K562 (cell line): ENCODE measurements at regions not wholly inside any gene's neighbourhood (a gene's known extent, or its start where the extent isn't known, plus 50 kb on each side); places are given as distances from the start of the nearest gene placed in this dataset.

ENCODE experiments used
- ATAC-seq: fragments of 200-7000 bp; cut with Tn5 transposase; 3 replicates; pipeline ENCODE4 v1.9.1; 2020; ENCODE audit warnings: moderate library complexity
- BruUV-seq: library from RNA; stranded (reverse); fragments of 400-500 nt; replicated peaks from 2 replicates; lab custom pipeline; 2021; lab: Mats Ljungman, UMichigan
- CTCF ChIA-PET: fragments of 300-600 bp; formaldehyde crosslinking; extraction: SDS; loops from one replicate; lab custom pipeline; 2021; ENCODE audit warnings: low intra/inter-chr PET ratio; lab: Yijun Ruan, JAX
- POLR2A ChIA-PET: fragments of 300-600, 350-650 bp; sonication (Branson Sonifier 250); formaldehyde crosslinking; extraction: SDS; loops from one replicate; lab custom pipeline; 2021; ENCODE audit warnings: antibody characterized with exemption, inconsistent platforms; lab: Yijun Ruan, JAX
- DNase-seq, 4 experiments: peaks; one replicate each; pipeline versions ENCODE4 v3.0.0 to v3.0.0-alpha.2; 2011 to 2018; ENCODE audit warnings: low spot score in 3 of 4, mixed read lengths in 3 of 4; ENCODE audit errors: extremely low read depth in 1 of 4
- FAIRE-seq: peaks from 2 replicates; lab custom pipeline; 2011; peaks lifted over from hg19 to GRCh38; lab: Jason Lieb, UNC
- H2AFZ ChIP-seq: 2 replicates; pipeline ENCODE4 v1.6.0; 2011; ENCODE audit warnings: low read depth, low read length, control low read depth, inconsistent platforms
- H3K27ac ChIP-seq: fragments of 200-600 bp; 3 replicates; pipeline ENCODE4 v1.8.0; 2011; ENCODE audit warnings: low read depth, mild to moderate bottlenecking, control low read depth, inconsistent platforms, low read length, moderate library complexity, mixed read lengths; ENCODE audit errors: extremely low read depth
- H3K27me3 ChIP-seq, 2 experiments: fragments of 300-600 bp in 1 of 2; 2 replicates in 1 of 2; 3 replicates in 1 of 2; pipeline versions ENCODE4 v1.6.0 to v1.8.0; 2011; ENCODE audit warnings: inconsistent platforms in 2 of 2, low read length in 2 of 2, mild to moderate bottlenecking in 1 of 2, mixed read lengths in 1 of 2, moderate library complexity in 1 of 2; ENCODE audit not compliant: control insufficient read depth in 2 of 2, insufficient read depth in 2 of 2
- H3K36me3 ChIP-seq: fragments of 300-600 bp; 3 replicates; pipeline ENCODE4 v1.8.0; 2011; ENCODE audit warnings: mild to moderate bottlenecking, low read length, inconsistent platforms; ENCODE audit not compliant: control insufficient read depth, insufficient read depth
- H3K4me1 ChIP-seq, 2 experiments: fragments of 200-600 bp in 1 of 2; replicated peaks in 1 of 2; 2 replicates in 1 of 2; 3 replicates in 1 of 2; pipeline versions ENCODE4 v1.5.1 to v1.8.0; 2011; ENCODE audit warnings: inconsistent platforms in 2 of 2, low read length in 2 of 2, mild to moderate bottlenecking in 1 of 2, mixed read lengths in 1 of 2, moderate library complexity in 1 of 2; ENCODE audit not compliant: control insufficient read depth in 2 of 2, insufficient read depth in 2 of 2
- H3K4me2 ChIP-seq: 2 replicates; pipeline ENCODE4 v1.6.1; 2011; ENCODE audit warnings: low read length, control low read depth, inconsistent platforms, mixed read lengths; ENCODE audit not compliant: insufficient read depth
- H3K4me3 ChIP-seq: fragments of 200-600 bp; sonication (generic), shearing (Covaris generic); 2 replicates; pipeline ENCODE4 v1.5.1; 2016; ENCODE audit warnings: control low read depth, inconsistent platforms
- H3K79me2 ChIP-seq: fragments of 200-600 bp; 3 replicates; pipeline ENCODE4 v1.8.0; 2011; ENCODE audit warnings: low read length, inconsistent platforms; ENCODE audit not compliant: control insufficient read depth, insufficient read depth
- H3K9ac ChIP-seq, 2 experiments: 2 replicates each; pipeline versions ENCODE4 v1.6.0 to v1.6.1; 2011; ENCODE audit warnings: low read depth in 2 of 2, low read length in 2 of 2, control low read depth in 1 of 2, inconsistent platforms in 1 of 2, mild to moderate bottlenecking in 1 of 2, mixed read lengths in 1 of 2; ENCODE audit not compliant: insufficient read depth in 1 of 2
- H3K9me1 ChIP-seq: one replicate; pipeline ENCODE4 v1.6.0; 2011; ENCODE audit warnings: inconsistent platforms, mild to moderate bottlenecking, low read length, moderate library complexity; ENCODE audit not compliant: control insufficient read depth, insufficient read depth
- H3K9me3 ChIP-seq: replicated peaks from 2 replicates; pipeline ENCODE4 v1.5.1; 2011; ENCODE audit warnings: low read depth, low read length, inconsistent platforms; ENCODE audit not compliant: control insufficient read depth, insufficient read depth
- H4K20me1 ChIP-seq: replicated peaks from 2 replicates; pipeline ENCODE4 v1.6.1; 2011; ENCODE audit warnings: low read length, inconsistent platforms, mixed read lengths; ENCODE audit not compliant: control insufficient read depth, insufficient read depth
- CAMTA2 ChIP-seq: fragments of 250-450 bp; sonication (Bioruptor Pico); conservative IDR thresholded peaks from 2 replicates; pipeline ENCODE4 v1.5.1; 2022
- CREM ChIP-seq: IDR thresholded peaks from 2 replicates; pipeline ENCODE4 v1.6.1; 2014; ENCODE audit warnings: antibody characterized with exemption, low read depth
- ESRRB ChIP-seq: fragments of 250-450 bp; sonication (Bioruptor Pico); IDR thresholded peaks from 2 replicates; pipeline ENCODE4 v1.5.0; 2020; ENCODE audit warnings: mild to moderate bottlenecking, moderate library complexity, borderline replicate concordance
- FOXA3 ChIP-seq, 2 experiments: fragments of 450-650 bp in 1 of 2; sonication (generic) in 1 of 2; formaldehyde crosslinking; IDR thresholded peaks in 1 of 2; conservative IDR thresholded peaks in 1 of 2; 2 replicates each; pipeline versions ENCODE4 v1.4.0 to v1.8.0; 2020 to 2022; ENCODE audit warnings: mild to moderate bottlenecking in 2 of 2, missing genetic modification reagents in 1 of 2
- FOXJ2 ChIP-seq: fragments of 200-800 bp; sonication (Bioruptor generic); IDR thresholded peaks from 2 replicates; pipeline ENCODE4 v1.6.1; 2016; ENCODE audit warnings: missing genetic modification characterization, missing compliant biosample characterization
- GATA2 ChIP-seq: sonication (generic); formaldehyde crosslinking; IDR thresholded peaks from 2 replicates; pipeline ENCODE4 v1.4.0; 2020; ENCODE audit warnings: mild to moderate bottlenecking, missing genetic modification reagents
- HNRNPK ChIP-seq: fragments of 200-400 bp; formaldehyde crosslinking; IDR thresholded peaks from one replicate; pipeline ENCODE4 v1.6.1; 2018; ENCODE audit warnings: mild to moderate bottlenecking, low read depth, low read length; ENCODE audit not compliant: poor library complexity, severe bottlenecking
- KLF16 ChIP-seq: IDR thresholded peaks from 2 replicates; pipeline ENCODE4 v1.6.1; 2016; ENCODE audit warnings: antibody characterized with exemption
- NCOA6 ChIP-seq: fragments of 450-650 bp; IDR thresholded peaks from 2 replicates; pipeline ENCODE4 v1.6.1; 2017; ENCODE audit warnings: mild to moderate bottlenecking
- POU5F1 ChIP-seq: fragments of 150-350 bp; IDR thresholded peaks from 2 replicates; pipeline ENCODE4 v1.6.1; 2014; ENCODE audit warnings: borderline replicate concordance, low read length, low read depth, mild to moderate bottlenecking; ENCODE audit not compliant: partially characterized antibody
- RB1 ChIP-seq: fragments of 450-650 bp; IDR thresholded peaks from 2 replicates; pipeline ENCODE4 v1.6.1; 2017; ENCODE audit warnings: low read depth, mild to moderate bottlenecking
- TCF7 ChIP-seq: sonication (generic); IDR thresholded peaks from 2 replicates; pipeline ENCODE4 v1.6.1; 2016; ENCODE audit warnings: antibody characterized with exemption, borderline replicate concordance
- ZNF174 ChIP-seq: fragments of 250-450 bp; sonication (Bioruptor Pico); IDR thresholded peaks from 2 replicates; pipeline ENCODE4 v1.4.0; 2020; ENCODE audit warnings: mild to moderate bottlenecking
- ZNF318 ChIP-seq, 2 experiments: fragments of 450-650 bp; IDR thresholded peaks; 2 replicates each; pipeline ENCODE4 v1.6.1; 2016; ENCODE audit warnings: mild to moderate bottlenecking in 2 of 2, borderline replicate concordance in 1 of 2, low read depth in 1 of 2, moderate library complexity in 1 of 2
- WGBS: fragments of 100-300 bp; shearing (Covaris generic); methylation state at CpG from one replicate; pipeline ENCODE4 v1.1.6; 2016; ENCODE audit warnings: low coverage, mixed read lengths; ENCODE audit not compliant: insufficient coverage; ENCODE audit errors: missing lambda C conversion rate; 5-methylcytosine and 5-hydroxymethylcytosine counted together
- in situ Hi-C: fragments of 300-500 bp; cut with MboI; formaldehyde crosslinking; loops from 4 replicates; pipeline ENCODE4 v1.15.0; 2018; ENCODE audit warnings: inconsistent platforms, mixed read lengths
- intact Hi-C: fragments of 100-400 bp; cut with micrococcal nuclease; formaldehyde crosslinking; loops from 2 replicates; pipeline ENCODE4 v1.14.2; 2022

DNA sequence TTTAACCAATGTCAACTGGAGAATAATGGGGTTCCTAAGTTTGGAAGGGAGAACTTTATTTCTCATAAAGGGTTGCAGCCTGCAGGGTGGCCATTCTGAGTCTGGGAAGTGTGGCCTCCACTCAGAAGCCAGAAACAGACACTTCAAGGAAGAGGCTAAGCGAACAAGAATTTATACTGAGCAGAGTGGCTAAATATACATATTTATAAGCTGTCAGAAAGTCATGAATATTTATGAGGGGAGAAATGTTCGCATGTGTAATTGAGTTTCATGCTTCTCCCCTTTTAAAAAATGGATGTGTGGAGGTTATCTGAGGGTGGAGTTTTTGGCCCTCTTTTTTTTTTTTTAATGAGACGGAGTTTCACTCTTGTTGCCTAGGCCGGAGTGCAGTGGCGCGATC is 78.1 kb upstream of the PLAC8 start:
- Histone ChIP-seq H3K9me1 (no peaks in the 10 kb centered on the region), H3K27me3 (no peaks in the 10 kb centered on the region; a peak in 1 of 5 replicates), H3K9ac (no peak overlapping the region), H3K27ac (no peak overlapping the region), H3K9me3 (no peaks in the 10 kb centered on the region), H3K4me2 (no peak overlapping the region), H3K79me2 (no peaks in the 10 kb centered on the region), H3K4me1 (no peaks in the 10 kb centered on the region), H3K4me3 (no peak overlapping the region), H3K36me3 (no peaks in the 10 kb centered on the region), H4K20me1 (no peaks in the 10 kb centered on the region), H2AFZ (no peak overlapping the region)
- WGBS, result 3% methylated on average over 2 of the region's 6 CpGs
- CTCF ChIA-PET, result no interaction called here
- ATAC-seq, result no peak
- no peak for FAIRE-seq
- intact Hi-C loops, result no loop called here
- BruUV-seq, result no TSS peak
- no peak for DNase-seq
- in situ Hi-C loops, result no loop called here
- POLR2A ChIA-PET, result no interaction called here
- TF ChIP-seq ESRRB (CRISPR knock-in tag), result no peak
- TF ChIP-seq NCOA6, result no peak
- no peak for TF ChIP-seq CAMTA2 (CRISPR knock-in tag)
- TF ChIP-seq FOXA3 (CRISPR knock-in tag; conservative IDR thresholded peaks at IDR 0.05 in 1 of 2, IDR thresholded peaks at IDR 0.05 in 1 of 2), result no peak
- TF ChIP-seq FOXJ2, result no peak
- no peak for TF ChIP-seq TCF7
- no peak for TF ChIP-seq HNRNPK
- TF ChIP-seq ZNF318 (IDR thresholded peaks at IDR 0.05; ENCODE audit: borderline replicate concordance in 1 of 2, low read depth in 1 of 2), result no peak
- no peak for TF ChIP-seq RB1
- TF ChIP-seq CREM, result no peak
- TF ChIP-seq POU5F1, result no peak
- TF ChIP-seq GATA2, result no peak
- TF ChIP-seq ZNF174 (CRISPR knock-in tag), result no peak
- no peak for TF ChIP-seq KLF16
